ENCODE measurements at regions not wholly inside any gene's neighbourhood (a gene's known extent, or its start where the extent isn't known, plus 50 kb on each side); places are given as distances from the start of the nearest gene placed in this dataset.

DNA sequence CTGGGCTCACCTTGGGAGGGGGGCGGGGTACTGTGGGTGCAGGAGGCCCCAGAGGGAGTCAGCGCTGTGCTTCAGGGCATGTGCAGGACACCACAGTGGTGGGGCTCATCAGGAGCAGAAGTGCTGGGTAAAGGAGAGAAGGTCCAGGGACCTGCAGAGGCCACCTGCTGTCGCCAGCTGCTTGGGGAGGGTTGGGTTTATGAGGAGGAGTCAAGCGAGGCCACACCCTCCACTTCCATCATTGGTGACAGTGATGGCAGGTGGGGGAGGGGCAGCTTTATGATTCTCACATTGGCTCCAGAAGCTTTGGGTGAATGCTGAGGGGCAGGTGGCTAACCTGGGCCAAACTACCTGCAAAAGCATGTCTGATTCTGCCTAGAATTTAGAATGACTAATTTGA lies 392.6 kb downstream of the HRH4 start:
- TF ChIP-seq POLR2A (IDR thresholded peaks at IDR 0.05; ENCODE audit: low read depth, low read length) = no peak
- TF ChIP-seq POLR2AphosphoS5 (IDR thresholded peaks at IDR 0.05; ENCODE audit: low read depth, low read length) = no peak
- TF ChIP-seq TAF1 (IDR thresholded peaks at IDR 0.05; ENCODE audit: borderline replicate concordance, low read depth, low read length) = no peak
